GM12864 (cell line): ENCODE measurements at regions not wholly inside any gene's neighbourhood (a gene's known extent, or its start where the extent isn't known, plus 50 kb on each side); places are given as distances from the start of the nearest gene placed in this dataset.
A peak's percentile ranks its signal among the peaks of the same experiment; 100 is the strongest.

Experiments
- DNase-seq: peaks from one replicate; pipeline ENCODE4 v3.0.0-alpha.2; 2011; ENCODE audit warnings: low read depth
- H3K4me3 ChIP-seq: 2 replicates; pipeline ENCODE4 v1.5.1; 2011; ENCODE audit warnings: mild to moderate bottlenecking, low read depth, low read length, control low read depth
- CTCF ChIP-seq: IDR thresholded peaks from 2 replicates; pipeline ENCODE4 v1.5.1; 2011; ENCODE audit warnings: low read depth, mild to moderate bottlenecking, moderate library complexity, low read length, control low read depth, inconsistent platforms; ENCODE audit errors: missing control alignments

- H3K4me3 ChIP-seq = no peak overlapping the region
- no peak for TF ChIP-seq CTCF
- no peak for DNase-seq
Measured at GRCh38 chr2:122163617-122164016, 408.2 kb downstream of the TSN start.

GRCh38 chr2:122164964-122165363 lies 409.5 kb downstream of the TSN start:
- H3K4me3 ChIP-seq = no peak overlapping the region
- no peak for DNase-seq
- TF ChIP-seq CTCF = no peak

- H3K4me3 ChIP-seq = no peak overlapping the region
- no peak for TF ChIP-seq CTCF
- DNase-seq = no peak
Measured at GRCh38 chr2:122166820-122167219, 411.4 kb downstream of the TSN start.

GRCh38 chr2:122167515-122167914 lies 412.1 kb downstream of the TSN start:
- no peak overlapping the region for H3K4me3 ChIP-seq
- no peak for TF ChIP-seq CTCF
- no peak for DNase-seq

- DNase-seq = no peak
- peak; percentile 10 for TF ChIP-seq CTCF
- H3K4me3 ChIP-seq = no peak overlapping the region
Measured at GRCh38 chr2:122168799-122169198, 413.3 kb downstream of the TSN start.

GRCh38 chr2:122172812-122173211 lies 417.4 kb downstream of the TSN start:
- no peak for TF ChIP-seq CTCF
- no peak for DNase-seq

GRCh38 chr2:122174061-122174460 lies 418.6 kb downstream of the TSN start:
- no peak for TF ChIP-seq CTCF
- no peak for DNase-seq

More at GRCh38 chr2:122172812-122173211, 417.4 kb downstream of the TSN start:
- H3K4me3 ChIP-seq = no peak overlapping the region

More at GRCh38 chr2:122174061-122174460, 418.6 kb downstream of the TSN start:
- no peak overlapping the region for H3K4me3 ChIP-seq
